ENCODE measurements at regions not wholly inside any gene's neighbourhood (a gene's known extent, or its start where the extent isn't known, plus 50 kb on each side); places are given as distances from the start of the nearest gene placed in this dataset.

DNA sequence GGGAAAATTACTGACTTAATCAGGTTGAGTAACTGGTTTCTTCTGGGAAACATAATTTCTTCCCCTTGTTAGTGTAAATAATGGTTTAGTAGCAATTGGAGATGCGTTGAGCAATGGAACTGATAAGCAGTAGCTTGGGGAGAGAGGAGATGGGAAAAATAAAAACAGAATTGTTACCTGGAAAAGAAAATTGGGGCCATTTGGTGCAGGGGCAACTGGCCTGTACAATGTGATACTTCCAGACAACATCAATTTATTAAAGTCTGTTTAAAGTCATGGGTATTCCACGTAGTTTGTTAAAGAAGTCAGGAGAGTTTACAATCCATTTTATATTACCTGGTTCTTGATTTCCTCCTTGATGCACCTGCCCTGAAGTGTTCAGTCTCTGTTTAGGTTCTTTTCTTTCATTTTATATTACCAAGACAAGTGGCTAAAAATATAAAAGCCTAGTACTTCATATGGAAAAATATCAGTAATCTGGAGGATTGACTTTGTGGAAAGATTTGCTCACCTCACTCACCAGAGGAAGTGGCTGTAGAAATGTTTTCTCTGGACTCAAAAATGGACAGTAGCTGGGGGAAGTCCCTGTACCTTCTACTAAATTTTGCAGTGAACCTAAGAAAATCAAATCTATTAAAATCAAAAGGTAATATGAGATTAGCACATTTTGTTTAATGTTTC is 161.0 kb downstream of the DDX1 start:
- H3K9me3 ChIP-seq (ENCODE audit: low read depth, low read length) = no peaks in the 10 kb centered on the region
- no peaks in the 10 kb centered on the region for H4K20me1 ChIP-seq (ENCODE audit: insufficient read depth, low read length)
- H3K4me1 ChIP-seq (ENCODE audit: insufficient read depth, low read length) = no peaks in the 10 kb centered on the region
- no peak overlapping the region for H3K4me3 ChIP-seq (ENCODE audit: insufficient read depth, low read length)
- no peak overlapping the region for H3K27ac ChIP-seq (ENCODE audit: low read depth, low read length)
- no peaks in the 10 kb centered on the region for H3K36me3 ChIP-seq (ENCODE audit: insufficient read depth, low read length)
- TF ChIP-seq, protein P1, sequence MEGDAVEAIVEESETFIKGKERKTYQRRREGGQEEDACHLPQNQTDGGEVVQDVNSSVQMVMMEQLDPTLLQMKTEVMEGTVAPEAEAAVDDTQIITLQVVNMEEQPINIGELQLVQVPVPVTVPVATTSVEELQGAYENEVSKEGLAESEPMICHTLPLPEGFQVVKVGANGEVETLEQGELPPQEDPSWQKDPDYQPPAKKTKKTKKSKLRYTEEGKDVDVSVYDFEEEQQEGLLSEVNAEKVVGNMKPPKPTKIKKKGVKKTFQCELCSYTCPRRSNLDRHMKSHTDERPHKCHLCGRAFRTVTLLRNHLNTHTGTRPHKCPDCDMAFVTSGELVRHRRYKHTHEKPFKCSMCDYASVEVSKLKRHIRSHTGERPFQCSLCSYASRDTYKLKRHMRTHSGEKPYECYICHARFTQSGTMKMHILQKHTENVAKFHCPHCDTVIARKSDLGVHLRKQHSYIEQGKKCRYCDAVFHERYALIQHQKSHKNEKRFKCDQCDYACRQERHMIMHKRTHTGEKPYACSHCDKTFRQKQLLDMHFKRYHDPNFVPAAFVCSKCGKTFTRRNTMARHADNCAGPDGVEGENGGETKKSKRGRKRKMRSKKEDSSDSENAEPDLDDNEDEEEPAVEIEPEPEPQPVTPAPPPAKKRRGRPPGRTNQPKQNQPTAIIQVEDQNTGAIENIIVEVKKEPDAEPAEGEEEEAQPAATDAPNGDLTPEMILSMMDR (IDR thresholded peaks at IDR 0.05; ENCODE audit: extremely low read depth, low read depth, low read length) = no peak
- H3K4me2 ChIP-seq (ENCODE audit: insufficient read depth, low read length) = no peak overlapping the region
- no peak overlapping the region for H2AFZ ChIP-seq (ENCODE audit: low read length)
- H3K27me3 ChIP-seq (ENCODE audit: insufficient read depth, low read length) = no peaks in the 10 kb centered on the region
- DNase-seq (ENCODE audit: insufficient read length, low spot score, missing footprints) = no peak
- no peaks in the 10 kb centered on the region for H3K79me2 ChIP-seq (ENCODE audit: insufficient read depth, low read length)

DNA sequence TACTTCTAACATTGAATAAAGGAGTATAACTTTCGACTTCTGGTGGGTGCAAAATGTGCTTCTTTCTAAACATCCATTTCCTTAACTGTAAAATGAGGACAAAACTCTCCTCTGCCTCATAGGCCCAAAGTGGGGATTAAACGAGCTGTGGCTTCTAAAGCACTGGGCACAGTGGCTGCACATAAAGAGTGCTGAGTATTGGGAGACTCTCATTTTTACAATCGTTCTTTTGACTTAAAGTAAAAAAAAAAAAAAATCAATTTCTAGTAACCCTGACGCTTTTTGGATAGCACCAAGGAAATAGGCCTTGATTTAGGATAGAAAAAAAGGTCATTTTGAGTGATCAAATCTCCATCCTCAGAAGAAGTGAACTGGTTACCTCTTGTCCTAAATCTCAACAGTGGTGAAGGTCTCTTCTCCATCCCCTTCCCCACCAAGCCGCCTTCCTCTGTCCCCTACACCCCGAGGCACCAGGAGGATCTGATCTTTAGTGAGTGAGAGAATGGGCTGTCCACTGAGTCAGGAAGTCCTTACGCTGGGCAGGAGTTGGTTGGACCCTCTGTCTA is 161.6 kb downstream of the DDX1 start:
- Histone ChIP-seq H2AFZ (ENCODE audit: low read length) (no peak overlapping the region), H3K79me2 (ENCODE audit: insufficient read depth, low read length) (no peaks in the 10 kb centered on the region), H3K27me3 (ENCODE audit: insufficient read depth, low read length) (no peaks in the 10 kb centered on the region), H4K20me1 (ENCODE audit: insufficient read depth, low read length) (no peaks in the 10 kb centered on the region), H3K4me3 (ENCODE audit: insufficient read depth, low read length) (no peak overlapping the region), H3K4me2 (ENCODE audit: insufficient read depth, low read length) (no peak overlapping the region), H3K36me3 (ENCODE audit: insufficient read depth, low read length) (no peaks in the 10 kb centered on the region), H3K4me1 (ENCODE audit: insufficient read depth, low read length) (no peaks in the 10 kb centered on the region), H3K9me3 (ENCODE audit: low read depth, low read length) (no peaks in the 10 kb centered on the region), H3K27ac (ENCODE audit: low read depth, low read length) (no peak overlapping the region)
- TF ChIP-seq, protein P1 (IDR thresholded peaks at IDR 0.05; ENCODE audit: extremely low read depth, low read depth, low read length) = no peak
- no peak for DNase-seq (ENCODE audit: insufficient read length, low spot score, missing footprints)

DNA sequence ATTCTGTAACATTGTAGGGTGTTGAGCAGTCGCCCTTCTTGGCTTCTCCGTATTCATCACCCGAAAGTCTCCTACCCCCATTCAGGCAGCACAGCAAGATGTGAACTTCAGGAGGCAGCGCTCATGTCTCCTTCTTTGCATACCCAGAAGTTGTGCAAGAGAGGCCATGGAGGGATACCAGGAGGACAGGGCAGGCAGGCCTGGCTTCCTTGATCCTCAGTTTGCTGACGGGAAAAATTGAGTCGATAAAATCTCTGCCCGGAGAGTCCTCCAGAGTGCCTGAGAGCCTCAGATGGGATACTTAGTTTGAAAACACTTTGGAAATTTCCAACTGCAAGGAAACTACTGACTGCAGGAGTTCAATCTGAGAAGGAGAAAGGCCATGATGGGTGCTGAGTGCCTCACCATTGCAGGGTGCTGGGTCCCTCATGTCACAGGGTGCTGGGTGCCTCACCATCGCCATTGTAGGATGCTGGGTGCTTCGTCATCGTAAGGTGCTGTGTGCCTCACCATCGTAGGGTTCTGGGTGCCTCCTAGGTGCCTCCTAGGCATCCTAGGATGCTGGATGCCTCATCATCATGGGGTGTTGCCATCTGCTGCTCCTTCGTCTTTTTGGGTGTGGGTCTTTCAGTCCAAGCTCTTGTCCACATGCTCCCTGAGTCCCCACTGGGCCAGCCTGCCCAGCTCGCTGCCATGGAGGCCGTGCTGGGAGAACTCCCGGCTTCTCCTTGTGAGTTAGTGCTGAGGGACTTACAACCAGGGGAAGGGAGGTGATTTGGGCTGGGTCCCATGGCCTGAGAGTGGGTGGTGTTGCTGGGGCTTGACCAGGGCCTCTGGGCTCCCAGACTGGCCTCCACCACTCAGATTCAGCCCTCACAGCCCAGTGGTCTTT is 162.4 kb downstream of the DDX1 start:
- Histone ChIP-seq H3K4me1 (ENCODE audit: insufficient read depth, low read length) (no peaks in the 10 kb centered on the region), H3K27ac (ENCODE audit: low read depth, low read length) (no peak overlapping the region), H3K4me3 (ENCODE audit: insufficient read depth, low read length) (no peak overlapping the region), H2AFZ (ENCODE audit: low read length) (no peak overlapping the region), H3K9me3 (ENCODE audit: low read depth, low read length) (no peaks in the 10 kb centered on the region), H3K27me3 (ENCODE audit: insufficient read depth, low read length) (no peaks in the 10 kb centered on the region), H4K20me1 (ENCODE audit: insufficient read depth, low read length) (no peaks in the 10 kb centered on the region), H3K4me2 (ENCODE audit: insufficient read depth, low read length) (no peak overlapping the region), H3K36me3 (ENCODE audit: insufficient read depth, low read length) (no peaks in the 10 kb centered on the region), H3K79me2 (ENCODE audit: insufficient read depth, low read length) (no peaks in the 10 kb centered on the region)
- TF ChIP-seq, protein P1 (IDR thresholded peaks at IDR 0.05; ENCODE audit: extremely low read depth, low read depth, low read length) = no peak
- no peak for DNase-seq (ENCODE audit: insufficient read length, low spot score, missing footprints)

DNA sequence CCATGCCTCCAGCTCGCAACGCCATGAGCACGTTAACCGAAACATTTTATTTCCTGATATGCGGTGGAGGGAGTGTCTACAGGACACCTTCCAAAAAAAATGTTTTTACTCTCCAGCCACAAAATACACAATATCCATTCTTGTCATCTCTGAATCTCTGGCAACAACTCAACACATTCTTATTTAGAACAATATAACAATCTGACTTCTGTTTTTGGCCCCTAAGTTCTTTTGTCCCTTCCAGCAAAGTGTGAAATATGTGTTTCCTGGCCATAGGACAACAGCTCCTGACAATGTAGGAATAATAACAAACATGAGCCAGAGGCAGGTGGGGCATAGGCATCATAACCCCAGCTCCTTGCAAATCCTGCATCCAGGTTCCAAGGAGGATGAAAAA is 163.0 kb downstream of the DDX1 start:
- DNase-seq (ENCODE audit: insufficient read length, low spot score, missing footprints) = no peak
- no peak overlapping the region for H2AFZ ChIP-seq (ENCODE audit: low read length)
- no peak overlapping the region for H3K4me3 ChIP-seq (ENCODE audit: insufficient read depth, low read length)
- H3K36me3 ChIP-seq (ENCODE audit: insufficient read depth, low read length) = no peaks in the 10 kb centered on the region
- no peaks in the 10 kb centered on the region for H3K27me3 ChIP-seq (ENCODE audit: insufficient read depth, low read length)
- H3K4me1 ChIP-seq (ENCODE audit: insufficient read depth, low read length) = no peaks in the 10 kb centered on the region
- H4K20me1 ChIP-seq (ENCODE audit: insufficient read depth, low read length) = no peaks in the 10 kb centered on the region
- H3K79me2 ChIP-seq (ENCODE audit: insufficient read depth, low read length) = no peaks in the 10 kb centered on the region
- no peak overlapping the region for H3K4me2 ChIP-seq (ENCODE audit: insufficient read depth, low read length)
- H3K27ac ChIP-seq (ENCODE audit: low read depth, low read length) = no peak overlapping the region
- TF ChIP-seq, protein P1 (IDR thresholded peaks at IDR 0.05; ENCODE audit: extremely low read depth, low read depth, low read length) = no peak
- H3K9me3 ChIP-seq (ENCODE audit: low read depth, low read length) = no peaks in the 10 kb centered on the region

Measured in osteoblast (primary cell).